ENCODE measurements at regions not wholly inside any gene's neighbourhood (a gene's known extent, or its start where the extent isn't known, plus 50 kb on each side); places are given as distances from the start of the nearest gene placed in this dataset.

DNA sequence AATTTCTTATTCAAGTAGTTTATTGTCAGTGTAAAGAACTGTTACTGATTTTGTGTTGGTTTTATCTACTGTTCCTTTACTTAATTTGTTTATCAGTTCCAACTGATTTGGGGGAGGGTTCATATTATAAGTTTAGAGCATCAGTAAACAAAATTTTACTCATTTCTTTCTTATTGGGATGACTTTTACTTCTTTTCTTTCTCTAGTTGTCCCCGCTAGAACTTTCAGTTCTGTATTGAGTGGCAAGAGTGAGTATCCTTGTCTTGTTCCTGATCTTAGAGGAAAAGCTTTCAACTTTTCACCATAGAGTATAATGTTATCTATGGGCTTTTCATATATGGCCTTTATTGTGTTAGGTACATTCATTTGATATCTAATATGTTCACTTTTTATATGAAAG lies 584.1 kb downstream of the LRFN5 start:
- Mint-ChIP-seq H3K27ac (no peak overlapping the region), H3K4me3 (no peak overlapping the region), H3K9me3 (no peaks in the 10 kb centered on the region), H3K27me3 (no peaks in the 10 kb centered on the region), H3K36me3 (ENCODE audit: low read depth) (no peaks in the 10 kb centered on the region), H3K4me1 (peaks cover 5% of the 10 kb centered on the region)
- DNase-seq (no peak), ATAC-seq (ENCODE audit: low read depth) (no peak)
- intact Hi-C loops (cut with micrococcal nuclease): no loop called here
- TF ChIP-seq, protein P1, sequence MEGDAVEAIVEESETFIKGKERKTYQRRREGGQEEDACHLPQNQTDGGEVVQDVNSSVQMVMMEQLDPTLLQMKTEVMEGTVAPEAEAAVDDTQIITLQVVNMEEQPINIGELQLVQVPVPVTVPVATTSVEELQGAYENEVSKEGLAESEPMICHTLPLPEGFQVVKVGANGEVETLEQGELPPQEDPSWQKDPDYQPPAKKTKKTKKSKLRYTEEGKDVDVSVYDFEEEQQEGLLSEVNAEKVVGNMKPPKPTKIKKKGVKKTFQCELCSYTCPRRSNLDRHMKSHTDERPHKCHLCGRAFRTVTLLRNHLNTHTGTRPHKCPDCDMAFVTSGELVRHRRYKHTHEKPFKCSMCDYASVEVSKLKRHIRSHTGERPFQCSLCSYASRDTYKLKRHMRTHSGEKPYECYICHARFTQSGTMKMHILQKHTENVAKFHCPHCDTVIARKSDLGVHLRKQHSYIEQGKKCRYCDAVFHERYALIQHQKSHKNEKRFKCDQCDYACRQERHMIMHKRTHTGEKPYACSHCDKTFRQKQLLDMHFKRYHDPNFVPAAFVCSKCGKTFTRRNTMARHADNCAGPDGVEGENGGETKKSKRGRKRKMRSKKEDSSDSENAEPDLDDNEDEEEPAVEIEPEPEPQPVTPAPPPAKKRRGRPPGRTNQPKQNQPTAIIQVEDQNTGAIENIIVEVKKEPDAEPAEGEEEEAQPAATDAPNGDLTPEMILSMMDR (IDR thresholded peaks at IDR 0.05): no peak
- POLR2A ChIA-PET: no interaction called here
- CTCF ChIA-PET: no interaction called here

DNA sequence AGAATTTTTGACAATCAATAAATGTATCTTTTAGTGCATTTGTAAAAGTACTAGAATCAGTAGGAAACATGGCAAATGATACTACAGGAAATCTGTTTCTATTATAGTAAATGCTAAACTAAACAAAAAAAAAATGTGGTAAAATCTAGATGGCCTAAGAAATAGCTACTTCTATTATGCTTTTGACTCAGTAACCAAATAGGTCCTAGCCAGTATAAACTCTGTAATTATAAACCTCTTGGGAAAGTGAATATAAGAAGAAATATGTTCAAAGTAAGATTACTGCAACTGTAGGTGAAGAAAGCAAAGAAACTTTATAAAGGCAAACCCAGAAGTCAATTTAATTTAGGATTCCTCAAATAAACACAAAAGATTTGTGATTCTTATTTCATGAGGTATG lies 581.2 kb downstream of the LRFN5 start:
- intact Hi-C loops (cut with micrococcal nuclease): no loop called here
- Mint-ChIP-seq H3K36me3 (ENCODE audit: low read depth) (no peaks in the 10 kb centered on the region), H3K4me3 (no peak overlapping the region), H3K27me3 (no peaks in the 10 kb centered on the region), H3K27ac (no peak overlapping the region), H3K9me3 (no peaks in the 10 kb centered on the region), H3K4me1 (peaks cover 8% of the 10 kb centered on the region)
- ATAC-seq (ENCODE audit: low read depth) (no peak), DNase-seq (no peak)
- ChIA-PET CTCF (no interaction called here), POLR2A (no interaction called here)
- TF ChIP-seq, protein P1 (IDR thresholded peaks at IDR 0.05): no peak

DNA sequence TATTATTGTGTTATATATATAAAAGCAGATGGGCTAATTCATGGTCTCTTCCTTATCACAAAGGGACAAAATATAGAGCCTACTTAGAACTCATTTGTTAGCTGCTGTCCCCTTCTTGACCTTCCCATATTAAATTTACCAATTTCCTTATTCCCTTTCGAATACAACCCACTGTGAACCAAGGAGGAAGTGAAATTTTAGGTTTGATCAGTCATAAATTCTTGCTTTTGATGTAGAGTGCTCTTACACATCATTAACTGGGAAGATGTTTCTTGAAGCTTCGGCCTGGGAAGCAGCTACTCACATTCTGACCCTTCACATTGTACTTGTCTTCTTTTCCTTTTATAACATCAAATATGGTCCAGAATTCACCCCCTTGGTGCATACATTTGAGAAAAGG lies 579.0 kb downstream of the LRFN5 start:
- H3K9me3 Mint-ChIP-seq: no peaks in the 10 kb centered on the region
- ATAC-seq (ENCODE audit: low read depth): no peak
- intact Hi-C loops (cut with micrococcal nuclease): no loop called here
- TF ChIP-seq, protein P1 (IDR thresholded peaks at IDR 0.05): no peak
- H3K4me1 Mint-ChIP-seq: peaks cover 8% of the 10 kb centered on the region
- no peak overlapping the region for H3K4me3 Mint-ChIP-seq
- CTCF ChIA-PET: no interaction called here
- POLR2A ChIA-PET: no interaction called here
- no peak overlapping the region for H3K27ac Mint-ChIP-seq
- no peak for DNase-seq
- H3K36me3 Mint-ChIP-seq (ENCODE audit: low read depth): no peaks in the 10 kb centered on the region
- H3K27me3 Mint-ChIP-seq: no peaks in the 10 kb centered on the region

DNA sequence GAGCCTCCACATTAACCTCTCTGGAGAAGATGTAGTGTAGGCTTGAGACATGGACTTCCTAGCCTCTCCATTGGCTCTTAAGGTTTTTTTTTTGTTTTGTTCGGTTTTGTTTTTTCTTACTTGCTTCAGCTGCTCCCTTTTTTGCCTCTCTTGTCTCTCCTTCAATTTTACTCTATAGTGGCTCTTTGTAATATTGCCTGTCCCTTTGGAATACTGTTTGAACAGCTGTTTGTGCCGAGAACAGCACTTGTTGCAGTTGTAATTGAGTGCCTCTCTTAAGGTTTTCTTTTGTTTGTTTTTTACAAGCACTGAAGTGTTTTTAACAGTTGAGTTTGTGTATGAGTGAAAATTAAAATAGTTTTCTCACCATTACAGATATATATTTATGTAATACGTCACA lies 567.7 kb downstream of the LRFN5 start:
- no peak overlapping the region for H3K4me3 Mint-ChIP-seq
- POLR2A ChIA-PET: no interaction called here

DNA sequence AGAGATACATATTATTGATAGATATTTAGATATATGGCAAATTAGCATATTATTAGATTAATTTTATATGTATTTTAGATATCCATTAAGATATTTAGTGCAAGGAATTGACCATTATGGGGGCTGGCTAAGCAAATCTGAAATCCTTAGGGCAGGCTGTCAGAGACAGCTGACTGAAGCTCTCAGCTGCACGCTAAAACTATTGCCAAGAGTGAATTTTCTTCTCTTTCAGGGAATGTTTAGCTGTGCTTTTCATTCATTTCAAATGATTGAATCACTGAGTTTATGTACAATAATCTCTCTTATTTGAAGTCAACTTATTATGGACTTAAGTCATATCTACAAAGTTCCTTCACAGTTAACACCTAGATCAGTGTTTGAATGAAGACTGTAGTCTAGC lies 566.5 kb downstream of the LRFN5 start:
- no peaks in the 10 kb centered on the region for H3K9me3 Mint-ChIP-seq
- TF ChIP-seq, protein P1 (IDR thresholded peaks at IDR 0.05): no peak
- no peaks in the 10 kb centered on the region for H3K27me3 Mint-ChIP-seq
- no peak for DNase-seq
- no peaks in the 10 kb centered on the region for H3K4me1 Mint-ChIP-seq
- CTCF ChIA-PET: no interaction called here
- no peak for ATAC-seq (ENCODE audit: low read depth)
- no peak overlapping the region for H3K27ac Mint-ChIP-seq
- no peaks in the 10 kb centered on the region for H3K36me3 Mint-ChIP-seq (ENCODE audit: low read depth)
- POLR2A ChIA-PET: no interaction called here
- no peak overlapping the region for H3K4me3 Mint-ChIP-seq
- intact Hi-C loops (cut with micrococcal nuclease): no loop called here

More for the DNA sequence above, 567.7 kb downstream of the LRFN5 start:
- ATAC-seq (ENCODE audit: low read depth) (no peak), DNase-seq (no peak)
- Mint-ChIP-seq H3K27ac (no peak overlapping the region), H3K4me1 (no peaks in the 10 kb centered on the region), H3K36me3 (ENCODE audit: low read depth) (no peaks in the 10 kb centered on the region), H3K27me3 (no peaks in the 10 kb centered on the region), H3K9me3 (no peaks in the 10 kb centered on the region)
- intact Hi-C loops (cut with micrococcal nuclease): no loop called here
- TF ChIP-seq, protein P1 (IDR thresholded peaks at IDR 0.05): no peak
- CTCF ChIA-PET: no interaction called here
